ENCODE measurements at regions not wholly inside any gene's neighbourhood (a gene's known extent, or its start where the extent isn't known, plus 50 kb on each side); places are given as distances from the start of the nearest gene placed in this dataset.
"Not testable (repeated sequence)": the region's sequence is repeated elsewhere in the genome, so short reads cannot be mapped to it uniquely, and the experiment has no call there.

DNA sequence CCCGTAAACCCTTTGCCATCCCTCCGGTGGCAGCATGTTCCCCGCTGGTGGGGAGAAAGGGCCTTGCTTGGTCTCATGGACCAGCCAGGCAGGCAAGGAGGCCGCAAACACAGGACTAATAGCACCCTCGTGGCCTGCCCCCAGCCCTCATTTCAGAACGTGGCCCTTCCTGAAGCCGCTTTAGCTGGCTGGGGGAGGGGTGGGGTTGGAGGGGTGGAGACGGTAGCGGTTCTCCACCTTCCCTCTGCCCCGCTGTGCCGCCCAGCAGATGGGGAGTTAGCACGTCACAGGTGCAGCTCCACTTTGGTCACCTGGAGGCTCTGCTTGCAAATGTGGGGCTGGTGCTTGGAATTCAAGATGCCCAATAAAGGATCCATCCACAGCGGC lies 59.3 kb upstream of the URI1 start:
- no peak overlapping the region for H3K14ac ChIP-seq (ENCODE audit: low read length)
- H2BK12ac ChIP-seq (ENCODE audit: low read length) = no peak overlapping the region
- H3K4me1 ChIP-seq (ENCODE audit: control insufficient read depth in 2 of 2, insufficient read depth in 1 of 2, low read depth in 1 of 2, low read length in 2 of 2) = no peaks in the 10 kb centered on the region
- H2AK5ac ChIP-seq (ENCODE audit: low read depth, low read length) = no peak overlapping the region
- no peaks in the 10 kb centered on the region for H3K79me1 ChIP-seq (ENCODE audit: low read depth, low read length)
- H3K4me3 ChIP-seq (ENCODE audit: low read length in 2 of 2) = no peak overlapping the region
- no peak overlapping the region for H3K4me2 ChIP-seq (ENCODE audit: insufficient read depth, low read length, poor library complexity, severe bottlenecking)
- no peak overlapping the region for H3K4ac ChIP-seq (ENCODE audit: low read length)
- H2AFZ ChIP-seq (ENCODE audit: low read length) = no peak overlapping the region
- no peak for DNase-seq (ENCODE audit: low spot score)
- no peak overlapping the region for H3K27ac ChIP-seq (replicated peaks; ENCODE audit: low read length)
- no peak overlapping the region for H3K9ac ChIP-seq (ENCODE audit: low read depth, low read length, poor library complexity)
- peaks cover 0 to 18% (median 0%) of the 10 kb centered on the region in 3 experiments for H3K27me3 ChIP-seq (ENCODE audit: control insufficient read depth in 3 of 3, insufficient read depth in 3 of 3, low read depth in 1 of 3, low read length in 3 of 3)
- no peak overlapping the region for H2BK5ac ChIP-seq (ENCODE audit: low read length)
- H3K9me3 ChIP-seq (replicated peaks in 1 of 2; ENCODE audit: control insufficient read depth in 2 of 2, insufficient read depth in 1 of 2, low read depth in 1 of 2, low read length in 2 of 2) = no peaks in the 10 kb centered on the region
- no peak overlapping the region for H4K8ac ChIP-seq (ENCODE audit: low read depth, low read length)
- H3K18ac ChIP-seq (ENCODE audit: low read length) = no peak overlapping the region
- no peak overlapping the region for H2BK120ac ChIP-seq (ENCODE audit: low read depth, low read length)
- no peak overlapping the region for H4K91ac ChIP-seq (ENCODE audit: low read depth, low read length, poor library complexity)
- H2BK15ac ChIP-seq (ENCODE audit: low read length) = no peak overlapping the region
- H3K36me3 ChIP-seq (replicated peaks in 1 of 2; ENCODE audit: control insufficient read depth in 2 of 2, insufficient read depth in 2 of 2, low read length in 2 of 2) = no peaks in the 10 kb centered on the region
- no CpG with 5 or more reads among the region's 13 CpGs for WGBS, 2 donors (ENCODE audit: extremely low coverage in 2 of 2, insufficient read length in 2 of 2, insufficient replicate concordance in 1 of 2)
- H3K23ac ChIP-seq (ENCODE audit: low read depth, low read length, poor library complexity) = no peak overlapping the region

DNA sequence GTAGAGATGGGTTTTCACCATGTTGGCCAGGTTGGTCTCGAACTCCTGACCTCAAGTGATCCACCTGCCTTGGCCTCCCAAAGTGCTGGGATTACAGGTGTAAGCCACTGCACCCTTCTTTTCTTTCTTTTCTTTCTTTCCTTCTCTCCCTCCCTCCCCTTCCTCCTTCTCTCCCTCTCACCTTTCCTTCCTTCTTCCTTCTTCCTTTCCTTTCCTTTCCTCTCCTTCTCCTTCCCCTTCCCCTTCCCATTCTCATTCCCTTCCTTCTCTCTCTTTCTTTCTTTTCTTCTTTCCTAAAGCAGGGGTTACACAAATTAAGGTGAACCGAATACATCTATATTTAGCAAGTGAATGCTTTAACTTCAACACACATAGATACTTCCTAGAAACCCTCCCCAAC lies 58.0 kb upstream of the URI1 start:
- no CpG with 5 or more reads among the region's 2 CpGs for WGBS, 2 donors (ENCODE audit: extremely low coverage in 2 of 2, insufficient read length in 2 of 2, insufficient replicate concordance in 1 of 2)

DNA sequence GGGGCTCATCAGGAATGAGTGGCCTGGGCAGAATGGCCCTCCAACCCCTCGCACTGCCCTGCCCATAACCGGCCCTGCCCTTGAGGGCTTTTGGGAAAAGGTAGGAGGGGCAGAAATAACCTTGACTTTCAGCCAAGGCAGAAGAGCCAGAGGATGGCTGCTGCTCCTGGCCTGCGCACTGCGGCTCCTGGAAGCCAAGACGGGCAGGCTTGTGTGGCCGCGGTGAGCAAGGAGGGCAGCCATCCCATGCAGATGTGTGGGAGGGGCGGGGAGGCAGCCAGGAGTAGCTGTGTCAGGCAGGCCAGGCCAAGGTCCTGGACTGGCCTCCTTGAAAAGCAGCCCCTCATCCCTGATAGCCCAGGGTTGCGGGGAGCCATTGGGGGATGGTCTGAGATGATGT lies 57.6 kb upstream of the URI1 start:
- Histone ChIP-seq H3K36me3 (replicated peaks in 1 of 2; ENCODE audit: control insufficient read depth in 2 of 2, insufficient read depth in 2 of 2, low read length in 2 of 2) (no peaks in the 10 kb centered on the region), H3K27me3 (ENCODE audit: control insufficient read depth in 3 of 3, insufficient read depth in 3 of 3, low read depth in 1 of 3, low read length in 3 of 3) (peaks cover 0 to 15% (median 0%) of the 10 kb centered on the region in 3 experiments), H2BK12ac (ENCODE audit: low read length) (no peak overlapping the region), H3K79me1 (ENCODE audit: low read depth, low read length) (no peaks in the 10 kb centered on the region), H4K91ac (ENCODE audit: low read depth, low read length, poor library complexity) (no peak overlapping the region), H3K4me2 (ENCODE audit: insufficient read depth, low read length, poor library complexity, severe bottlenecking) (no peak overlapping the region), H3K14ac (ENCODE audit: low read length) (no peak overlapping the region), H2AFZ (ENCODE audit: low read length) (no peak overlapping the region), H3K9me3 (replicated peaks in 1 of 2; ENCODE audit: control insufficient read depth in 2 of 2, insufficient read depth in 1 of 2, low read depth in 1 of 2, low read length in 2 of 2) (no peaks in the 10 kb centered on the region), H3K4me1 (ENCODE audit: control insufficient read depth in 2 of 2, insufficient read depth in 1 of 2, low read depth in 1 of 2, low read length in 2 of 2) (no peaks in the 10 kb centered on the region), H3K18ac (ENCODE audit: low read length) (peak overlapping the region; percentile 72), H2BK15ac (ENCODE audit: low read length) (no peak overlapping the region), H3K23ac (ENCODE audit: low read depth, low read length, poor library complexity) (no peak overlapping the region), H2BK5ac (ENCODE audit: low read length) (no peak overlapping the region), H3K4ac (ENCODE audit: low read length) (no peak overlapping the region), H3K27ac (replicated peaks; ENCODE audit: low read length) (no peak overlapping the region), H2BK120ac (ENCODE audit: low read depth, low read length) (peak overlapping the region; percentile 87), H3K4me3 (ENCODE audit: low read length in 2 of 2) (peak overlapping the region in 1 of 2 donors; percentile 20), H2AK5ac (ENCODE audit: low read depth, low read length) (no peak overlapping the region), H3K9ac (ENCODE audit: low read depth, low read length, poor library complexity) (no peak overlapping the region), H4K8ac (ENCODE audit: low read depth, low read length) (no peak overlapping the region)
- no peak for DNase-seq (ENCODE audit: low spot score)
- whole genome bisulfite sequencing, 2 donors (ENCODE audit: extremely low coverage in 2 of 2, insufficient read length in 2 of 2, insufficient replicate concordance in 1 of 2) = no CpG with 5 or more reads among the region's 9 CpGs

More for the DNA sequence above, 58.0 kb upstream of the URI1 start:
- H3K9ac ChIP-seq (ENCODE audit: low read depth, low read length, poor library complexity) = no peak overlapping the region
- H3K4me1 ChIP-seq (ENCODE audit: control insufficient read depth in 2 of 2, insufficient read depth in 1 of 2, low read depth in 1 of 2, low read length in 2 of 2) = no peaks in the 10 kb centered on the region
- H3K4me3 ChIP-seq (ENCODE audit: low read length in 2 of 2) = no peak overlapping the region
- no peaks in the 10 kb centered on the region for H3K36me3 ChIP-seq (replicated peaks in 1 of 2; ENCODE audit: control insufficient read depth in 2 of 2, insufficient read depth in 2 of 2, low read length in 2 of 2)
- no peak overlapping the region for H3K27ac ChIP-seq (replicated peaks; ENCODE audit: low read length)
- no peak overlapping the region for H3K14ac ChIP-seq (ENCODE audit: low read length)
- H2BK15ac ChIP-seq (ENCODE audit: low read length) = no peak overlapping the region
- no peak for DNase-seq (ENCODE audit: low spot score)
- H3K9me3 ChIP-seq (replicated peaks in 1 of 2; ENCODE audit: control insufficient read depth in 2 of 2, insufficient read depth in 1 of 2, low read depth in 1 of 2, low read length in 2 of 2) = no peaks in the 10 kb centered on the region
- no peak overlapping the region for H4K8ac ChIP-seq (ENCODE audit: low read depth, low read length)
- H3K4me2 ChIP-seq (ENCODE audit: insufficient read depth, low read length, poor library complexity, severe bottlenecking) = no peak overlapping the region
- no peak overlapping the region for H4K91ac ChIP-seq (ENCODE audit: low read depth, low read length, poor library complexity)
- H3K23ac ChIP-seq (ENCODE audit: low read depth, low read length, poor library complexity) = no peak overlapping the region
- H2BK12ac ChIP-seq (ENCODE audit: low read length) = no peak overlapping the region
- H3K27me3 ChIP-seq (ENCODE audit: control insufficient read depth in 3 of 3, insufficient read depth in 3 of 3, low read depth in 1 of 3, low read length in 3 of 3) = peaks cover 0 to 18% (median 0%) of the 10 kb centered on the region in 3 experiments
- H2AK5ac ChIP-seq (ENCODE audit: low read depth, low read length) = no peak overlapping the region
- H3K18ac ChIP-seq (ENCODE audit: low read length) = no peak overlapping the region
- H2BK5ac ChIP-seq (ENCODE audit: low read length) = no peak overlapping the region
- H2AFZ ChIP-seq (ENCODE audit: low read length) = no peak overlapping the region
- H3K4ac ChIP-seq (ENCODE audit: low read length) = no peak overlapping the region
- H2BK120ac ChIP-seq (ENCODE audit: low read depth, low read length) = no peak overlapping the region
- H3K79me1 ChIP-seq (ENCODE audit: low read depth, low read length) = no peaks in the 10 kb centered on the region

DNA sequence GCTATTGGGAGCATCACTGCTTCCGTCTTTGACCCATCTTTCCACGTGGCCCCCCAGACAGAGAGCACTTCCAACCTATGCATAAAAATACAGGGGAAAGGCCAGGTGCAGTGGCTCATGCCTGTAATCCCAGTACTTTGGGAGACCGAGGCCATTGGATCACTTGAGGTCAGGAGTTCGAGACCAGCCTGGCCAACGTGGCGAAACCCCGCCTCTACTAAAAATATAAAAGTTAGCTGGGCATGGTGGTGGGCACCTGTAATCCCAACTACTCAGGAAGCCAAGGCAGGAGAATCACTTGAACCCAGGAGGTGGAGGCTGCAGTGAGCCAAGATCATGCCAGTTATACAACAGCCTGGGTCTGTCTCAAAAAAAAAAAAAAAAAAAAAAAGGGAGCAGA lies 55.9 kb upstream of the URI1 start:
- H2BK120ac ChIP-seq (ENCODE audit: low read depth, low read length); H2AFZ ChIP-seq (ENCODE audit: low read length); H3K9ac ChIP-seq (ENCODE audit: low read depth, low read length, poor library complexity); H3K27me3 ChIP-seq (ENCODE audit: control insufficient read depth in 3 of 3, insufficient read depth in 3 of 3, low read depth in 1 of 3, low read length in 3 of 3); H3K4me3 ChIP-seq (ENCODE audit: low read length in 2 of 2); H3K4ac ChIP-seq (ENCODE audit: low read length); H3K4me1 ChIP-seq (ENCODE audit: control insufficient read depth in 2 of 2, insufficient read depth in 1 of 2, low read depth in 1 of 2, low read length in 2 of 2); H3K9me3 ChIP-seq (replicated peaks in 1 of 2; ENCODE audit: control insufficient read depth in 2 of 2, insufficient read depth in 1 of 2, low read depth in 1 of 2, low read length in 2 of 2); H4K8ac ChIP-seq (ENCODE audit: low read depth, low read length); H2BK15ac ChIP-seq (ENCODE audit: low read length); H3K4me2 ChIP-seq (ENCODE audit: insufficient read depth, low read length, poor library complexity, severe bottlenecking); H2AK5ac ChIP-seq (ENCODE audit: low read depth, low read length); H3K23ac ChIP-seq (ENCODE audit: low read depth, low read length, poor library complexity); DNase-seq (ENCODE audit: low spot score); H2BK12ac ChIP-seq (ENCODE audit: low read length); H2BK5ac ChIP-seq (ENCODE audit: low read length); H4K91ac ChIP-seq (ENCODE audit: low read depth, low read length, poor library complexity); H3K36me3 ChIP-seq (replicated peaks in 1 of 2; ENCODE audit: control insufficient read depth in 2 of 2, insufficient read depth in 2 of 2, low read length in 2 of 2); H3K14ac ChIP-seq (ENCODE audit: low read length); H3K79me1 ChIP-seq (ENCODE audit: low read depth, low read length); H3K27ac ChIP-seq (replicated peaks; ENCODE audit: low read length); H3K18ac ChIP-seq (ENCODE audit: low read length): not testable (repeated sequence)
- no CpG with 5 or more reads among the region's 7 CpGs for WGBS, 2 donors (ENCODE audit: extremely low coverage in 2 of 2, insufficient read length in 2 of 2, insufficient replicate concordance in 1 of 2)

All from neuronal stem cell (in vitro differentiated cells).